H1 (cell line): ENCODE measurements at regions not wholly inside any gene's neighbourhood (a gene's known extent, or its start where the extent isn't known, plus 50 kb on each side); places are given as distances from the start of the nearest gene placed in this dataset.

Source experiments
- CTCF ChIP-seq, 3 experiments: IDR thresholded peaks; 1 replicate in 2 of 3; 2 replicates in 1 of 3; pipeline versions ENCODE4 v1.5.1 to v1.6.1; 2011; ENCODE audit warnings: low read length in 3 of 3, mild to moderate bottlenecking in 3 of 3, inconsistent platforms in 2 of 3, low read depth in 1 of 3, moderate library complexity in 1 of 3; ENCODE audit not compliant: insufficient read depth in 1 of 3; ENCODE audit errors: control extremely low read depth in 1 of 3
- EP300 ChIP-seq, 2 experiments: IDR thresholded peaks; 1 replicate in 1 of 2; 2 replicates in 1 of 2; pipeline ENCODE4 v1.6.1; 2011 to 2012; ENCODE audit warnings: low read depth in 2 of 2, low read length in 2 of 2, mild to moderate bottlenecking in 2 of 2, borderline replicate concordance in 1 of 2, inconsistent platforms in 1 of 2, moderate library complexity in 1 of 2
- EZH2 ChIP-seq: fragments of 200-600 bp; sonication (generic); IDR thresholded peaks from 2 replicates; pipeline ENCODE4 v1.7.1; 2012; ENCODE audit warnings: low read depth, mild to moderate bottlenecking, moderate library complexity, low read length, inconsistent platforms; ENCODE audit not compliant: severe bottlenecking
- POLR2A ChIP-seq, 2 experiments: IDR thresholded peaks; 1 replicate in 1 of 2; 2 replicates in 1 of 2; pipeline ENCODE4 v1.6.1; 2011; ENCODE audit warnings: low read depth in 2 of 2, low read length in 2 of 2, mild to moderate bottlenecking in 2 of 2; ENCODE audit errors: control extremely low read depth in 1 of 2
- POLR2AphosphoS5 ChIP-seq: IDR thresholded peaks from 2 replicates; pipeline ENCODE4 v1.6.1; 2011; ENCODE audit warnings: low read depth, low read length
- RFX5 ChIP-seq: IDR thresholded peaks from 2 replicates; pipeline ENCODE4 v1.6.1; 2011; ENCODE audit warnings: low read depth, low read length, improper control_type of control experiment, borderline replicate concordance
- SP1 ChIP-seq: IDR thresholded peaks from 2 replicates; pipeline ENCODE4 v1.6.1; 2011; ENCODE audit warnings: low read depth, low read length
- TAF1 ChIP-seq: IDR thresholded peaks from 2 replicates; pipeline ENCODE4 v1.6.1; 2011; ENCODE audit warnings: mild to moderate bottlenecking, low read depth, low read length
- YY1 ChIP-seq: IDR thresholded peaks from 2 replicates; pipeline ENCODE4 v1.6.1; 2011; ENCODE audit warnings: low read depth, mild to moderate bottlenecking, low read length
- TF ChIP-seq, protein P1 (sequence below): IDR thresholded peaks from 2 replicates; pipeline ENCODE4 v1.6.1; 2011; ENCODE audit warnings: low read depth, mild to moderate bottlenecking, low read length; ENCODE audit not compliant: insufficient read depth
- TF ChIP-seq, protein P2 (sequence below): IDR thresholded peaks from 2 replicates; pipeline ENCODE4 v1.6.1; 2012; ENCODE audit warnings: inconsistent platforms

GRCh38 chr3:184647405-184647936 lies 64.4 kb downstream of the MAGEF1 start:
- no peak for TF ChIP-seq CTCF (IDR thresholded peaks at IDR 0.05; ENCODE audit: control extremely low read depth in 1 of 3, insufficient read depth in 1 of 3, low read depth in 1 of 3, low read length in 3 of 3)
- no peak for TF ChIP-seq POLR2AphosphoS5
- no peak for TF ChIP-seq EZH2
- TF ChIP-seq EP300 (IDR thresholded peaks at IDR 0.05; ENCODE audit: borderline replicate concordance in 1 of 2, low read depth in 2 of 2, low read length in 2 of 2), result no peak
- TF ChIP-seq SP1, result no peak
- no peak for TF ChIP-seq TAF1
- no peak for TF ChIP-seq RFX5
- TF ChIP-seq YY1, result no peak
- TF ChIP-seq, protein P1, sequence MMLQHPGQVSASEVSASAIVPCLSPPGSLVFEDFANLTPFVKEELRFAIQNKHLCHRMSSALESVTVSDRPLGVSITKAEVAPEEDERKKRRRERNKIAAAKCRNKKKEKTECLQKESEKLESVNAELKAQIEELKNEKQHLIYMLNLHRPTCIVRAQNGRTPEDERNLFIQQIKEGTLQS, result no peak
- TF ChIP-seq POLR2A (IDR thresholded peaks at IDR 0.05; ENCODE audit: control extremely low read depth in 1 of 2, low read depth in 2 of 2, low read length in 2 of 2), result no peak
- TF ChIP-seq, protein P2, sequence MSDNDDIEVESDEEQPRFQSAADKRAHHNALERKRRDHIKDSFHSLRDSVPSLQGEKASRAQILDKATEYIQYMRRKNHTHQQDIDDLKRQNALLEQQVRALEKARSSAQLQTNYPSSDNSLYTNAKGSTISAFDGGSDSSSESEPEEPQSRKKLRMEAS, result no peak
